CD4-positive, alpha-beta T cell treated with Interleukin-4 for 4 hours (primary cell): ENCODE measurements at regions not wholly inside any gene's neighbourhood (a gene's known extent, or its start where the extent isn't known, plus 50 kb on each side); places are given as distances from the start of the nearest gene placed in this dataset.

Source experiments
- DNase-seq: peaks from one replicate; pipeline ENCODE4 v3.0.0-alpha.2; 2020

DNA sequence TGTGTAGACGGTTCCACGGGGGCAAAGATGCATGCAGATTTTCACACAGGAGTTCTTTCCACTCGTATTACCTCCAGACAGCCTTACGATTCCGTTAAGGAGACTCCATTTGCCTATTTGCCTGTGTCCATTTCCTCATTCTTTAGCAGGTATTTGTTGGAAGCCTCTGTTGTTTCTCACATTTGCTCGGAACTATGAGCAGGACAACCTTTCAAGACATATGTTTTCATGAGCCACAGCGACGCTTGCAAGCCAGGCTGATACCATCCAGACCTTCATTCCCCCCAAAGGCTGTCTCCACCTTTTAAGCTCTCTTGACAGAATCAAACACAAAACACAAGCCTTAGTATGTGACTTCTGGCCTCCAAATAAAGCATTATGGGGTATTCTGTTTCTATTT is 57.6 kb upstream of the NEDD9 start:
- DNase-seq, result no peak

DNA sequence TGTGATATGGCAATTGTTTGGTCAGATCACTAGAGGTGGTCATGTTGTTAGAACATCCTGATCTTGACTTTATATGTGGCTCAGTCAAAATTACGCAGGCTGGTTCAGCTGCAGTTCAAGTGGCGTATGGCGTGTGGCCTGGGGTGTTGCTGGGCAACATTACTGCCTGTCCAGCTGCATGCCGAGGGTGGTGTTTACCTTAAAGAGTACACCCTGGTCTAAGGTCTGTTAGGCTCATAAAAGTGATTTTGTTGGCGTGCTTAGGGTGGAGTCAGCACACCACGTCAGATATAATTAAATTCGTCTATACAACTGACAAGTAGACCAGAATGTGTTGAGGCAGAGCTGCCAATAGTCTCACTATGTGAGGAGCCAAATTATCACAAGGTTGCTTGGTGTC is 55.6 kb upstream of the NEDD9 start:
- no peak for DNase-seq

DNA sequence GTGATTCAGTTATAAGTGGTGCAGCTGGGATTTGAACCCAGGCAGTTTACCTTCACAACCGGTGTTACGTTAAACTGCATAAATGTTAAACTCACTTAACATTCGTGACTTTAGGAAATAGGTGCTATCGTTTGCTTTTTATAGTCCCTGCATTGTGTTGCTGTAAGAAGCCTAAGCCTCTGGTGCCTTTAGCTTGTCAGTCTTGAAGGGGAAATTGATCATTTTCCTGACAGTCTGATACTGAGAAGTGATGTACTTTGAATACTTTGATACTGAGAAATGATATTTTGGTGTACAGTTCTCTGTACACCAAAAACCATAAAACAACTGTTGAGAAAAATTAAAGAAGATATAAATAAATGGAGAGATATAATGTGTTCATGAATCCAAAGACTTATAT is 52.5 kb upstream of the NEDD9 start:
- DNase-seq, result no peak

DNA sequence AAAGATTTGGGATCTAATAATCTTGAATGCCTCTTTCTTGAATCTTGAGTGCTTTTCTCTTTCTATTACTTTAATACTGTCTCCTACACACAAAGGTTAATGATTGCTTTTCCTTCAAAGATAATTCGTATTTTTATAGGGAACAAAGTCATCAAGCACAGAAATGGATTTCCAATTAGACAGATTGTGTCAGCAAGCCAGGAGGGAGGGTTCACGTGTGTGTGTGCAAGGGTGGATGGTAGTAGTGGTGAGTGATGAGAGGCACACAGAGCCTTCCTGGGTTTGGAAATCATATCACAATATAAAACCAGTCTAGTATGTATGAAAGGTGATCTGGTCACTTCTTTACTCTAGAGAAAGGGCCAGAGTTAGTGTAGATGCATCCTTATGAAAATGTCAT is 51.2 kb upstream of the NEDD9 start:
- DNase-seq, result no peak

DNA sequence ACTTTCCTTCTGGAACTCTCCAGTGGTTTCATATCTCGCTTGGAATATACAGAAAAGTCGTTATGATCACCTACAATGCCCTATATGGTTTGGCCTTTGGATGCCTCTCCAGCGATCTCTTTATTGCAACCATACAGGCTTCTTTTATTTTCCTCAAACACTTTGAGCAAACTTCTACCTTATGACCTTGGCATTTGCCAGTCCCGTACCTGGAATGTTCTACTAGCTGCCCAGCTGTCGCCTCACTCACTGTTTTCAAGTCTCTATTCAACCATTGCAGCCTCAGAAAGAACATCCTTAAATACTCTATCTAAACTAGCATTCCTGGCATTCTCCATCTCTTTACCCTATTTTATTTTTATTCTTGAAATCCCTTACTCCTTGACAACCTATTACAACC is 50.4 kb upstream of the NEDD9 start:
- no peak for DNase-seq
